Psoas muscle (tissue), 7 donors: ENCODE measurements at regions not wholly inside any gene's neighbourhood (a gene's known extent, or its start where the extent isn't known, plus 50 kb on each side); places are given as distances from the start of the nearest gene placed in this dataset.

ENCODE experiments used
- ATAC-seq, 4 donors: fragments of 200-7000 bp; cut with Tn5 transposase; one replicate each; pipeline ENCODE4 v1.9.1; 2020; ENCODE audit warnings: moderate library complexity in 3 of 4, mild to moderate bottlenecking in 2 of 4
- DNase-seq, 2 donors: peaks; one replicate each; pipeline ENCODE4 v3.0.0-alpha.2; 2020
- H3K27ac ChIP-seq: fragments of 200-600 bp; one replicate; pipeline ENCODE4 v1.8.0; 2022
- H3K27me3 ChIP-seq, 3 donors: fragments of 200-600 bp in 1 of 3; one replicate each; pipeline versions ENCODE4 v1.6.1 to v1.8.0; 2013 to 2022; ENCODE audit warnings: low read length in 2 of 3, mild to moderate bottlenecking in 2 of 3, moderate library complexity in 1 of 3; ENCODE audit not compliant: insufficient read depth in 3 of 3
- H3K36me3 ChIP-seq, 2 donors: fragments of 200-600 bp in 1 of 2; one replicate each; pipeline versions ENCODE4 v1.6.1 to v1.8.0; 2013 to 2022; ENCODE audit warnings: low read depth in 1 of 2, mild to moderate bottlenecking in 1 of 2, moderate library complexity in 1 of 2; ENCODE audit not compliant: insufficient read depth in 1 of 2
- H3K4me1 ChIP-seq: fragments of 200-600 bp; one replicate; pipeline ENCODE4 v1.8.0; 2022
- H3K4me3 ChIP-seq: fragments of 200-600 bp; one replicate; pipeline ENCODE4 v1.8.0; 2022; ENCODE audit warnings: mild to moderate bottlenecking
- H3K9me3 ChIP-seq: fragments of 200-600 bp; one replicate; pipeline ENCODE4 v1.8.0; 2022
- WGBS, 3 donors: extraction: QIAGEN DNeasy Blood & Tissue Kit; methylation state at CpG; one replicate each; pipeline versions ENCODE4 v1.1.6 to v1.1.7; 2013; 5-methylcytosine and 5-hydroxymethylcytosine counted together
- intact Hi-C, 2 donors: fragments of 100-400 bp; cut with DNase I; formaldehyde crosslinking; loops; one replicate each; pipeline versions ENCODE4 v1.11.0 to v1.14.2; 2022
- TF ChIP-seq, protein P1 (sequence below): fragments of 200-600 bp; IDR thresholded peaks from one replicate; pipeline ENCODE4 v1.8.0; 2022; ENCODE audit warnings: antibody characterized with exemption
- donor health status: healthy with polysubstance abuse.
- donor health status: DM: no; HTN: no; CAD: no; lungs with moderate emphysema.
- donor health status: Bipolar disorder and iron deficiency.
- donor health status: healthy.
- donor health status: DM: yes; HTN: yes; CAD: no.
- donor health status: DM: no; HTN: no; CAD: no.
- donor health status: DM: yes; HTN: yes; CAD: no.

DNA sequence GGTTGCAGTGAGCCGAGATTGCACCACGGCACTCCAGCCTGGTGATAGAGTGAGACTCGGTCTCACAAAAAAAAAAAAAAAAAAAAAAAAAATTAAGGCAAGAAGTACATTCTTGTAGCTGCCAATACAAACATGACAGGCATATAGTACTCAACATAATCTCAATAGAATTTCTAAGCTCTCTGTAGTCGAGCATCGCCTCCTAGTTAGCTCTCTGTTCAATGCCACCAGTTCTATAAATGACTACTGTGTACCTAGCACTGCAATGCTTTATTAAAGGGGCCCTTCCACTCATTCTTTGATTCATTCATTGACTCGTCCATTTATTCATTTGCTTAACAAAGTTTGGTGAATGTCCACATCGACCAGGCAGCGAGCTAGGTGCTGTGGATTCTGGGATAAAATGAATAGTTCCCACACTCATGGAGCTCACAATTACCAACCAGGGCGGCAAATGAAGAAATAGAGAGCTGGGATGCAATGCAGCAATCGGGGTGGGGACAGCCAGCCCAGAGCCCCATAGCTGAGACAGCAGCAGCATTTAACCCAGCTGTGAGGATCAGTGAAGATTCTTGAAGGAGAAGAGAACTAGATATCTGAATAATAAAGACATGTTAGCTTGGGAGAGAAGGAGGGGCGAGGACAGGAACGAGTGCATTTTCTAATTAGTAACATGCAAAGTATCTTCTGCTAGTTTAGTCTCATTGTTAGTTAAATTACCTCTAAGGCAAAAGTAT is 349.8 kb downstream of the LPIN1 start:
- H3K4me1 ChIP-seq, result no peaks in the 10 kb centered on the region
- no peaks in the 10 kb centered on the region for H3K27me3 ChIP-seq
- H3K27ac ChIP-seq, result no peak overlapping the region
- intact Hi-C loops, result no loop called here
- H3K4me3 ChIP-seq, result no peak overlapping the region
- TF ChIP-seq, protein P1, sequence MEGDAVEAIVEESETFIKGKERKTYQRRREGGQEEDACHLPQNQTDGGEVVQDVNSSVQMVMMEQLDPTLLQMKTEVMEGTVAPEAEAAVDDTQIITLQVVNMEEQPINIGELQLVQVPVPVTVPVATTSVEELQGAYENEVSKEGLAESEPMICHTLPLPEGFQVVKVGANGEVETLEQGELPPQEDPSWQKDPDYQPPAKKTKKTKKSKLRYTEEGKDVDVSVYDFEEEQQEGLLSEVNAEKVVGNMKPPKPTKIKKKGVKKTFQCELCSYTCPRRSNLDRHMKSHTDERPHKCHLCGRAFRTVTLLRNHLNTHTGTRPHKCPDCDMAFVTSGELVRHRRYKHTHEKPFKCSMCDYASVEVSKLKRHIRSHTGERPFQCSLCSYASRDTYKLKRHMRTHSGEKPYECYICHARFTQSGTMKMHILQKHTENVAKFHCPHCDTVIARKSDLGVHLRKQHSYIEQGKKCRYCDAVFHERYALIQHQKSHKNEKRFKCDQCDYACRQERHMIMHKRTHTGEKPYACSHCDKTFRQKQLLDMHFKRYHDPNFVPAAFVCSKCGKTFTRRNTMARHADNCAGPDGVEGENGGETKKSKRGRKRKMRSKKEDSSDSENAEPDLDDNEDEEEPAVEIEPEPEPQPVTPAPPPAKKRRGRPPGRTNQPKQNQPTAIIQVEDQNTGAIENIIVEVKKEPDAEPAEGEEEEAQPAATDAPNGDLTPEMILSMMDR, result no peak
- H3K9me3 ChIP-seq, result no peaks in the 10 kb centered on the region
- DNase-seq, result no peak
- 76 to 83% (median 79%) methylated on average over 11 to 12 of the region's 12 CpGs for WGBS, 3 donors
- no peak for ATAC-seq
- no peaks in the 10 kb centered on the region for H3K36me3 ChIP-seq

DNA sequence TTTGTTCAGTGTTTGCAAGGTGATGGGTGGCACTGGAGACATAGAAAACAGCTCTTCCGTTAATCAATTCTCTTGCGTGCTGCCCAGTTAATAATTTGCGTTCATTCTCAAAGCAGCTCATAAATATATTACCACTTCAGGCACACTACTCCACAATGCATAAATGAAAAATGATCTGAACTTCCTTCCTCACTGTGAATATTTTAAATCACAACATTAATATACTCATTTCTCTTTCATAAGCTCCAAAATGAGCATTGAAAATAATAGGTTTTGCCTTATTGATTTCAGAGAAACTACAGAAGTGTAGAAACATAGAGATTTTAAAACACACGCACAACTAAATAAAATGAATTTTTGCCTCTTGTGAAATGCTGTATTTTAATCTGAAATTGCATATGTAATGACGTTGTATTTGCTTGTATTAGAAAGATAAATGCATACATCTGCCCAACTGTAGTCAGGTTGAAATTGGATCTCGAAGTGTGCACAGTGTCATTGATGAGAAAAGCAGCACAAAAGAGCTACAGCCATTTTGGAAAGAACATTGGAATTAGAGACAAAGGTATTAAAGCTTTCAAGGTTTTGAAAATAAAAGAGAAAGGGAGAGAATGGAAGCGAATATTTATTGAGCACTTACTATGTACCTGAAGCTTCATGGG is 350.5 kb downstream of the LPIN1 start:
- no peak overlapping the region for H3K4me3 ChIP-seq
- H3K27me3 ChIP-seq, result no peaks in the 10 kb centered on the region
- DNase-seq (no peak), ATAC-seq (no peak)
- no peak overlapping the region for H3K27ac ChIP-seq
- TF ChIP-seq, protein P1, result no peak
- WGBS, 3 donors, result 77 to 84% (median 81%) methylated on average over 7 of the region's 7 CpGs
- H3K4me1 ChIP-seq, result no peaks in the 10 kb centered on the region
- H3K9me3 ChIP-seq, result no peaks in the 10 kb centered on the region
- intact Hi-C loops, result no loop called here
- H3K36me3 ChIP-seq, result no peaks in the 10 kb centered on the region

DNA sequence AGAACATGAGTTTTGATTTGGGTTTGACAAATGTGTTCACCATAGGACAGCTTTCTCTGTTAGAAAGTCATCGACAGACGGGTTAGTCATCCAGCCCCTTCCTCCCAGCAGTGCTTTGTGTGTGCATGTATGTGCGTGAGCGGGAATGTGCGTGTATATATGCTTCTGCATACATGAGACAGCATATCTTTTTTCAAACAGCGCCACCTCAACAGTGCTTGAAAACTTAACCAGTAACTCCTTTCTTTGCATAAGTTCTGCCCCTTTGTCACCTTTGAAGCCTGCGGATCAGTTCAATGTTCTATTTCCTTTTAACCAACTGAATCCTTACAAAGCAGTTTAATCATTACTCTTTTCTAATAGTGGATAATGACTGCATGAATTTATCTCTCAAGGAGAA is 351.4 kb downstream of the LPIN1 start:
- ATAC-seq (no peak), DNase-seq (no peak)
- H3K27me3 ChIP-seq, result no peaks in the 10 kb centered on the region
- no peaks in the 10 kb centered on the region for H3K9me3 ChIP-seq
- TF ChIP-seq, protein P1, result no peak
- H3K4me1 ChIP-seq, result no peaks in the 10 kb centered on the region
- no peak overlapping the region for H3K27ac ChIP-seq
- intact Hi-C loops, result no loop called here
- H3K36me3 ChIP-seq, result no peaks in the 10 kb centered on the region
- WGBS, 3 donors, result 94 to 96% (median 95%) methylated on average over 7 of the region's 7 CpGs
- H3K4me3 ChIP-seq, result no peak overlapping the region

DNA sequence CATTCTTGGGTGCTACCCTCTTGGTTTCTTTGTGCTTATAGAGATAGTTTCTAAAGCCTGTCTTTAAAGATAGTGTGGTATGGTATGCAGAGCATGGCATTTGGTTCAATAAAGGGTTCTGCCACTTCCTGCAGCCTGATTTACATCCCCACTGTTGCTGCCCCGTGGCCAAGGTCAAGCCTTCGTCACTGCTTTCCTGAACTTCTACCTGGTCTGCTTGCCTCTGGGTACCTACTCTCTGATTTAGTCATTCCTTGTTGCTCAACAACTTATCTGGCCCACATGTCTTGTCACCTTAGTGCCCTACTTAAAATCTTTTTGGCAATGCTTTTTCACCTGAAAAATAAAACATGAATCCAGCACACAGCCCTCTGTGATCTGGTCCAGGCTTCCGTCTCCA is 352.9 kb downstream of the LPIN1 start:
- intact Hi-C loops, result no loop called here
- H3K36me3 ChIP-seq, result no peaks in the 10 kb centered on the region
- no peak overlapping the region for H3K4me3 ChIP-seq
- no peak for DNase-seq
- H3K4me1 ChIP-seq, result no peaks in the 10 kb centered on the region
- 75 to 91% (median 90%) methylated on average over 3 of the region's 3 CpGs for WGBS, 3 donors
- no peak for ATAC-seq
- no peaks in the 10 kb centered on the region for H3K27me3 ChIP-seq
- TF ChIP-seq, protein P1, result no peak
- H3K27ac ChIP-seq, result no peak overlapping the region
- H3K9me3 ChIP-seq, result no peaks in the 10 kb centered on the region
